ENCODE measurements at regions not wholly inside any gene's neighbourhood (a gene's known extent, or its start where the extent isn't known, plus 50 kb on each side); places are given as distances from the start of the nearest gene placed in this dataset.
A peak's percentile ranks its signal among the peaks of the same experiment; 100 is the strongest.
"Not testable (repeated sequence)": the region's sequence is repeated elsewhere in the genome, so short reads cannot be mapped to it uniquely, and the experiment has no call there.

DNA sequence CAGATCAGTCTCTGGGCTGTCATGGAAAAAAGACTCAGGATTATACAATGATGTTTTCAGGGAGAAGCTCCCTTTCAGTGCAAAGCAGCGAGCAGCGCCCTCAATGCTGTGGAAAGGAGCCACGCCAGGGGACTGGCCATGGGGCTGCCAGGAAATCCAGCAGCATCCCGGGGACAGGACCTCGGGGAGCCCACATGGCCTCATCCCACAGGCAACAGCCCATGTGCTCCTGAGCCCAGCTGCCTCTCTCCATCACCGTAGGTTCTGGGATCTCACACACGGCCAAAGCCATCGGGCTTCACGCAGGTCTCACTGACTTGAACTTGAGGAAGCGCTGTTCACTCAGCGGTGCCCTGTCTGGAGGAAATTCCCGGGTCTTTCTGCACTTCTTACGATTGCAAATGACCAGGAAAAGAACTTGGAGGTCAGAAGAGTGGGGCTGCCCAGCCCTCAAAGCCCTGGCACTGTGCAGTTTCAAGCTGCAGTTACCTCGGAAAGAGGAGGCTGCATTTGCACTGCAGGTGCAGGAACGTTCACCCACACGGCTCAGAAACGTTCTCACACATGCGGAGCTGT lies 125.9 kb upstream of the THBS2 start:
- DNase-seq (ENCODE audit: low read depth in 4 of 4, low spot score in 2 of 4) = no peak

DNA sequence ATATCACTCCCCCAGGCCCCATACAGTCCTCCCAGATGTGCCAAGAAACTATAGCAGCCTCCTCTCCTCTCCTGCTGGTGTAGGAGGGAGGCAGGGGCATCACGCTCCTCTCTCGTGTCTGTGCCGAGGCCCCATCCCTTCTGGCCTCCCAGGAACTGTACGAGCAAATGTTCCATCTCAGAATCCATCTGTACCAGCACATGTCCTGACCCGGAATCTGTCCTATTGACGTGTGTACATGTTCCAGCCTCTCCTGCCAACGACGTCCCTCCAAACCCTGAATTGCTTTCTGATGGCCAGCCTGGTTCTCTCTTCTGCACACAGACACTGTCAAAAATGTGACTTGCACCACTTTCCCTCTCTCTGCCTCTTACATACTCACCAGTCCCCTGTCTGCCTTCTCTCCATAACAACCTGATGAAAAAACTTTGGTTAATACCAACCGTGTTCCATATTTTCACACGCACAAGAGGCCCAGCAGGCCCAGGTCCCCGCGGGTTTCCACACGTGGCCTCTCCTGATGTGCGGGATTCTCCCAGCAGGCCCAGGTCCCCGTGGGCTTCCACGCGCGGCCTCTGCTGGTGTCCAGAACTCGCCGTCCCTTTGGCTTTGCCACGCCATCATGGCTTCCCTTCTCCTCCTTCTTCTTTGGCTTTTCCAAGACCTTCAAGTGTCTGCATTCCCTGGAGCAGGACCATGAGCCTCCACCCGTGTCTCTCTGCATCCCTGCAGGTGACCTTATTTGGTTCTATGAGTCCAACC lies 125.2 kb upstream of the THBS2 start:
- no peak for DNase-seq (ENCODE audit: low read depth in 4 of 4, low spot score in 2 of 4)

DNA sequence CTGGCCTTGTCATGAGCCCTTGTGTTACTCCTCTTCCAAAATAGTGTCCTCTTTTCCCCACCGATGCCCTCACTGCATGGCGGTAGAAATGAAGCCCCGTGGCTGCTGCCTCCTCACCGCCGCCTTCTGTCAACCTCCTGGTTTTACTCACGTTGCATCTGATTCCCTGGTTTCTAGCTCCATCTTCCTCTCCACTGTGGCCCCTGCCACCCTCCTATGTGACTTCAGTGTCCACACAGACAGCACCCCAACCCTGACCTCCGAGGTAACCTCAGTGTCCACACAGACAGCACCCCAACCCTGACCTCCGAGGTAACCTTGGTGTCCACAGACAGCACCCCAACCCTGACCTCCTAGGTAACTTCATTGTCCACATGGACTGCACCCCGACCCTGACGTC lies 122.8 kb upstream of the THBS2 start:
- DNase-seq (ENCODE audit: low read depth in 4 of 4, low spot score in 2 of 4) = no peak

DNA sequence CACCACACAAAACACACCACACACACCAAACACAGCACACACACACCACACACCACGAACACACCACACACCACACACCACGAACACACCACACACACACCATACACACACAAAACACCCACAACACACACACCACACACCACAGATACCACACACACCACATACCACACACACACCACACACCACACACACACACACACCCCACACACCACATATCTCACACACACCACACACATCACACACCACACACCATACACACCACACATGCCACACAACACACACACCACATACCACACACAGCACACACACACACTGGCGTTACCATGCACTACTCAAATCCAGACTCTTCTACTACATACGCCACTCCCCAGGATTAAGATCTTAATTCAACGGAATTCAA lies 118.9 kb upstream of the THBS2 start:
- no peak for DNase-seq (ENCODE audit: low read depth in 4 of 4, low spot score in 2 of 4)

DNA sequence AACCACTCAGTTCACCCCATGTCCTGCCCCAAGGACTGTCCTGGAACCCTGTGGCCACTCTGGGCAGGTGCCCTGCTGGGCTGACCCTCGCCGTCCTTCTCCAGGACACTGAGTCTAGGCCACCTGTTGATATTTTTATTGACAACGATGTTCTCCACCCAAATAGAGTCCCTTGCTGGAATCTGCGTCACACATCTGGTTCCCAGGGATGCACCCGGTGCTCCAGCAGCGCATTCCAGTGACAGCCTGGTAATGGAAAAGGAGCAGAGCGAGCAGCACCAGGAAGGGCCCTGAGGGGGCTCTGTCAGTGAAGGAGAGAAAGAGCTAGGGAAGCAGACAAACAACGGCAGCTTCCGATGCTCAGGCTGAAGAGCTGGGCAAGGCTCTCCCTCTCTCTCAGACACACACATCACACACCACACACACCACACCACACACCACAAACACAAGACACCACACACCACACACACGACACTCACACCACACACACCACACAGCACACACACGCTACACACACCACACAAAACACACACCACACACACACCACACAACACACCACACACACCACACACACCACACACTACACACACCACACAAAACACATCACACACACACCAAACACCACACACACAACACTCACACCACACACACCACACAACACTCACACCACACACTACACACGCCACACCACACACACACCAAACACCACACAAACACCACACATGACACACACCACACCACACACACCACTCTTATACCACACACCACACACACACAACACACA lies 117.9 kb upstream of the THBS2 start:
- DNase-seq (ENCODE audit: low read depth in 4 of 4, low spot score in 2 of 4) = no peak

DNA sequence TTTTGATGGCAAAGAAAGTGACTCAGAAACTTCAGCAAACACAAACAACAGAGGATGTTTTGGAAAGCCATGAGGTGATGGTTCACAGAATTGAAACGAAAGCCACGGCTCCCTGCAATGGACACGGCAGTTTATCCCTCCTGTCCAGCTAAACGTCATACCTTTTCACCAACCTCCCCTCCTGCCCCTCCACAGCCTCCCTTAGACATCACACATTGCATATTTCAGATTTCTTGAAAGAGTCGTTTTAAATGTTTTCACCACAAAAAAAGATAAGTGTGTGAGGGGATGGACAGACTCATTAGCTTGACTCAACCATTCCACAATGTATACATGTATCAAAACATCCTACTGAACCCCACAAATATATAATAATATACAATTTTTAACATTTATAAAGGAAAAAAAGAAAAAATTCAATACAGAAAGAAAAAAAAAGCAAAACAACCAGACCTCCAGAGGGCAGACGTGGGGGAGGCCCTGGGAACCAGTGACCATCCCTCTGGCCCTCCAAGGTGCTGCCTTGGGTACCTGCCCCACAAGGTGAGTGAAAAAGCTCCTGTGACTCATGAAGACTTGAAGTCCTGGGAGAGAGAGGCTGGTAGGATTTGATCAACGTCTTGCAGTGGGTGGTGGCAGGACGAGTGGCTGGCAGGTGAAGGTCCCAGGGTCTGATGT lies 117.2 kb upstream of the THBS2 start:
- no peak for DNase-seq (ENCODE audit: low read depth in 4 of 4, low spot score in 2 of 4)

DNA sequence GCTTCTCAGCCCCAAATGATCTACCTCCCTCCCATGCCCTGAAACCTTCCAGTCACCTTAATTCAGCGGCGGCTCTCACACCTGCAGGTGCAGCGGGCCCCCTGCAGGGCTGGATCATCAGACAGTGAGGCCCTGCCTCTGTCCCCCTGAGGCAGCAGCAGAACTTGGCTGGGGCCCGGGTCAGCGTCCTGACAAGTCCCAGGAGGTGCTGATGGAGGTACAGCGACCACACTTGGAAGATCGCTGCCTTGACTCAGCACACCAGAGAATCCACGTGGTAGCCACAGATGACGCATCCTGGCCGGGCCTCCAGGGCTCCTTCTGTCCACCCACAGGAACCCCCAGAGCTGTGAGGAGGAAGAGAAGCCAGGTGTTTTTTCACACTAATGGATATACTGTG lies 116.4 kb upstream of the THBS2 start:
- no peak for DNase-seq (ENCODE audit: low read depth in 4 of 4, low spot score in 2 of 4)

DNA sequence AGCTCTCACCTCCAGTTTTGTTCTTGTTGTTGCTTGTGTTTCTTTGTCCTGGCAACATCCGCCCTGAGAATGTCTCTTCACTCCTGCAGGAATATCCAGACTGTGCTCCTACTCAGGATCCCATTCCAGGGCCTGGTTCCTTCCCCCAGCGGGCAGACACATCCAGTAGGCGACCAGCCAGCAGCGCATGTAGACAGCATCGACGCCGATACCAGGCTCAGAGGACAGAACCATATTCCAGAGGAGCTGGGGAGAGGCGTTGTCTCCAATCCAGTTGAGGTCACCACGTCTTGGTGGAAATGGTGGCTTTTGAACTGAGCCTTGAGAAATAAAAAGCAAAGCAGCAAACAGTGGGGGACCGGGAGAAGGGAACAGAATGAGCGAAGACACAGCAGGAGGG lies 114.6 kb upstream of the THBS2 start:
- DNase-seq (ENCODE audit: low read depth in 4 of 4, low spot score in 2 of 4) = no peak

DNA sequence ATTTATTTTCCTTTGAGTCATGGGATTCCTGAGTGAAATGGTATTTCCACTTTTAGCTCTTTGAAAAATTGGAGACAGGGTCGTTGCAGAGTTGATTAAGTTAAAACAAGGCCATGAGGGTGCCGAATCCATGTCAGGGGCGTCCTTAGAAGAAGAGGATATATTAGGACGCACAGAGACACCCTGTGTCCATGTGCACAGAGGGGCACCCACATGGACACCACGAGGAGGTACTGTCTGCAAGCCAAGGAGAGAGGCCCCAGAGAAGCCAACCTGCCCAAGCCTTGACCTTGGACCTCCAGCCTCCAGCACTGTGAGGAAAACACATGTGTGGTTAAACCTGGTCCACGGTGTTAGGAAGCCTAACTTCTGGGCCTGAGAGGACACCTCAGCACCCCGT lies 113.9 kb upstream of the THBS2 start:
- DNase-seq (ENCODE audit: low read depth in 4 of 4, low spot score in 2 of 4) = no peak

DNA sequence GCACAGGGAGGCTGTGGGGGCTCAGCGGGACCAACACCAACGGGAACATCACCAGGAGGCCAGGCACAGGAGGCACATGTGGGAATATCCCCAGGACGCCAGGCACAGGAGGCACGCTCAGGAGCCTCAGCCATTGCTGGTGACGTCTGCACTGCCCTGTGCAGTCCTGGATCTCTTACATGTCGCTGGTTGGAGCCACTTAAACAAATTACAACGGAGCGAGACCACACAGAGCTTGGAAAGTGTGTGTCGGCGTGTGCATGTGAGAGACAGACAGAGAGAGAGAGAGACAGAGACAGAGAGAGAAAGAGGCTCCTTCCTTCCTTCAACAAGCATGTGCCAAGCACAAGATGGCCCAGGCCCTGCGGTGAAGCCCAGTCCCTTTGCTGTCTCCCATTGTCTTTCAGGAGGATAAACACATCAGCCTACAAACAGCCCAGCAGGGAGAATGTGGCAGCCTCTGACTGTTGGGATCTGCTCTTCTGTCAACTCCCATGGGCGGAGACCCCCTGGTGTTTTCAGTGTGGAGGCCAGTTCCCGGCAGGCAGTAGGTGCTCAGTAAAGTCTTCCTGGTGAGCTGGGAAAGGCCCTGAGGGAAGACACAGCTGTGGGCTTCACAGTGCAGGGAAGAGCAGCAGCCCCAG lies 112.7 kb upstream of the THBS2 start:
- DNase-seq (ENCODE audit: low read depth in 4 of 4, low spot score in 2 of 4) = no peak

DNA sequence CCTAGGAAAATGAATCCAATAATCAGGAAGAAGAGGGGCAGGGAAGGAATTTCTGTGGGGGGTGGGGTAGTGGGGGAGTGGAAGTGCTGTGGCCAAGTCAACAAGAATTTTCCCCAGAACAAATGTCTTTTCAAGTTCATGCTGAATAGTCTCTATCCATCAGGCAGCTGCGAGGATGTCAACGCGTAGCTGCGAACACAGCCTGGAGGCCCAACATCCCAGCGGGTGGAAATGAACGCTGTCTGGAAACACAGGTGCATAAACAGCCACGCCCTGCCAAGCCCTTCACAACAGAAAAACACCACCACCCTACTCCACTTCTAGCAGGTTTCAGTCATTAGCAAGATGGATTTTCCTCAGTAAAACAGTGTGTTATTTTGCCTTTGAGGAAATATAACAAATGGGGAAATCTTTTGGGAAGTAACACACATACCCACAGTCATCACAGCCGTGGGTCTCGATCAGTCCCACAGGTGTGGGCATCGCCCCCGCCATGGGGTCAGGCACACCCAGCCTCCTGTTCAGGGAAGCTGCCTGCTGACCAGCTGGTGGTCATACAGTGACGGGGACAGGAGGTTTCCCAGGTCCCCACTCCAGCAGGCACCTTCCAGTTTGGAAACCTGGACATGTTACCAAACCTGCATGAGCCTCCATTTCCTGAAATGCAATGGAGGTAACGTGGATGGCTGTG lies 112.1 kb upstream of the THBS2 start:
- no peak for DNase-seq (ENCODE audit: low read depth in 4 of 4, low spot score in 2 of 4)

DNA sequence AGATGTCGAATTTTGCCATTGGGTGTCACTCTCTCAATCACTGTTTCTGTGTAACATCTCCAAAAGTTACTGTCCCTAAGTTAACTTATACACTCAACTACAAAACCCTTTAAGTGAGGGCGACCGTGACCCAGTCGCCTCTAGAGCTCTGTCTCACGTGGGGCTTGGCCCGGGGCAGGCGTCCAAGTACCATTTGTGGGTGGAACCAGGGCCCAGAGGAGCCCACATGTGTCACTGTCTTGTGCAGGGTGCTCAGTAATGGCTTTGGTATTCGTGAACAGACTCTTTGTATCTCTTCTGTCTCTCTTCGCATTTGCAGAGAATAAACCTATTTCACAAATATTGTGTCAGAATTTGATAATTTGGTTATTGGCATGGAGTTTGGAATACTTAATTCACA lies 109.9 kb upstream of the THBS2 start:
- no peak for DNase-seq (ENCODE audit: low read depth in 4 of 4, low spot score in 2 of 4)

DNA sequence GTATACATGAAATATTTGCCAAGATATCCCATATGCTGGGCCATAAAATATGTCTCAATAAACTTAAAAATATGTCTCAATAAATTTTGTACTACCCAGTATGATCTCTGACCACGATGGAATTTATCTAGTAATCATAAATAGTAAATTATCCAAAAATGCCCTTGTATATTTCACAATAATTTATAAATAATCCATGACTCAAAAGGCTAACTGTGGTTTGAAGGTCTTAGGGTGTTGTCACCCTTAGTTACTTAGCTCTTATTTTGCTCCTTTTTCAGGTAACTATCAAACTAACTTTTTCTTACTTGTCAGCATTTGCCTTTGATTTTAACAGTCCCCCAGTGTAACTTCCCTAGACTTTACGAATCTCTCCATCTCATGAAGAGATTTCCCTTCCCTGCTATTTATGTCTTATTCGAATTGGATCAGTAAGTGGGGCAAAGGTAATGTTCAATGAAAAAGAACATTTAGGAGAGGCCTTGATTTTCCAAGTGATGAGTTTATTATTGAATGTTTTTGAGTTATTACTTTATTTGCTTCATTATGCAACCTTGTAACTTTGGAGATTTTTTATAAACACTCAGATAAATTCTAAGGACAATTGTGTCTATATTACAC lies 109.0 kb upstream of the THBS2 start:
- no peak for DNase-seq (ENCODE audit: low read depth in 4 of 4, low spot score in 2 of 4)

DNA sequence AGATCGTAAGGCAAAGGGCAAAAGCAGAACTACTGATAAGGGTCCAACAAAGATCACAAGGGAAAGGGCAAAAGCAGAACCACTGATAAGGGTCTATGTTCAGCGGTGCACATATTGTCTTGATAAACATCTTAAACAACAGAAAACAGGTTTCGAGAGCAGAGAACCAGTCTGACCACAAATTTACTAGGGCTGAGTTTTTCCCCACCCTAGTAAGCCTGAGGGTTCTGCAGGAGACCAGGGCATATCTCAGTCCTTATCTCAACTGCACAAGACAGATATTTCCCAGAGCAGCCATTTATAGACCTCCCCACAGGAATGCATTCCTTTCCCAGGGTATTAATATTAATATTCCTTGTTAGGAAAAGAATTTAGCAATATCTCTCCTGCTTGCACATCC lies 101.4 kb upstream of the THBS2 start:
- not testable (repeated sequence) for DNase-seq (ENCODE audit: low read depth in 4 of 4, low spot score in 2 of 4)

DNA sequence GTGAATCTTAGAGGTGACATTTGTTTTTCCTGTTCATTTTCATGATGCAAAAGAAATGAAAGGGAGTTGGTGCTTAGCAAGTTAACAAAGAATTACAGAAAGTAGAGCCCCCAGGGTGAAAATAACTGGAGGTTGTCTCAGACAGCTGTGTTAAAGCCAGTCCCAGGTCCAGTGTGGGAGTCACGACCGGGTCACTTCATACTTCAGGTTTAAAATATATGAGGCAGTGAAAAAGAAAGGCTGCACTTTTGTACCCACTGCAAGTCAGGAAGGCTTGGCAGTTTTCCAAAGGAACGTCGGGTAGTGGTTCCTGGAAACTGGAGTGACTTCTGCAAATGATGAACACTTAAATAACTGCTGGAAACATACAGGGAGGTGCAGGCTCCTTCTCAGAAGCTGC lies 91.5 kb upstream of the THBS2 start:
- peak in 1 of 4 donors; percentile 37 for DNase-seq (ENCODE audit: low read depth in 4 of 4, low spot score in 2 of 4)

DNA sequence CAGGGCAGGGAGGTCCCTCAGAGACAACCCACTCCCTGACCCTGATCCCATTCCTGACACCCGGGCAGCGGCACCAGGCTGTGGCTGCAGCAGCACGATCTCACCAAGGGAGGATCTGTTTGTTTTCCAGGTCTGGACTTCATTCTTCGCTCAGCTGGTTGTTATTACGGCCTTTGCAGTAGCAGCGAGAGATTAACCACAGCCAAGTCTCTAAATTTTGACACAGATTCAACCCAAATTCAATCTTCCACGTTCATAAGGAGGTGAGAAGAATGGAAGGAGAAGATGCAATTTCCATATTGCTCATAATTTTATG lies 91.1 kb upstream of the THBS2 start:
- DNase-seq (ENCODE audit: low read depth in 4 of 4, low spot score in 2 of 4) = no peak

DNA sequence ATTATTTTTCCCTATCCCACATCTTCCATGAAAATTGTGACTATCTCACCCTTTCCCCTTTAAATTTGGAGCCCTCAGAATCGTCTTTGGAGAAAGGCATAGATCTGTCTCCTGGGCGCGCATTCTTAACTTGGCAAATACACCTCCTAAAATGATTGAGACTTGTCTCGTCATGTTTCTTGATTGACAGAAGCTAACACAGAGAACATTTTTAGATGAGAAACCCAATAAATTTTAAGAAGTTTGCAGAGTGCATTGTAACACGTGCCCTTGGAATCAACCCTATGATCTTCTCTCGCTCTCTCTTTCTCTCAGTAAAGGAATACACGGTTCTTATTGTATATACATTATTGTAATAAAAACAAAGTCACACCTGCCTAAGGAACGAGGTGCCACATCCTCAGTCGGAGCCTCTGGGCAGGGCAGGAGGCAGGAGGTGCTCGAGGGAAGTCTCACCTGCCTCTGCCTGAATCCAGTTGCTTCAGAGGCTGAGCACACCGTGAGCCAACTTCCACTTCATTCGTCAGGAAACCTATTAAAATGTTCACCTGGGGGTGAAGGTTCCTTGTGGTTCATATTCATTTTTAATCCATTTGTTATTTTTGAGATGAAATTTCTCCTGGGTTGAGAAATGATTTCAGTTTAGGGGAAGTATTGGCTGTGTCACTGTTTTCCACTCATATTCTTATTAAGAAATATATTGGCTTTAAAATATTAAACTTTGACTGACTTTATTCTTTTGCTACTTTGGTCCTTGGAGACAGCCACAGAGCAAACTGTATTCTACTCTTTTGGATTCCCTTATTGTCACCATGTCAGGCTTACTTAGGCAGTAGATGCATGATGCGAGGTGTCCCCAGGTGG lies 90.5 kb upstream of the THBS2 start:
- DNase-seq (ENCODE audit: low read depth in 4 of 4, low spot score in 2 of 4) = no peak

DNA sequence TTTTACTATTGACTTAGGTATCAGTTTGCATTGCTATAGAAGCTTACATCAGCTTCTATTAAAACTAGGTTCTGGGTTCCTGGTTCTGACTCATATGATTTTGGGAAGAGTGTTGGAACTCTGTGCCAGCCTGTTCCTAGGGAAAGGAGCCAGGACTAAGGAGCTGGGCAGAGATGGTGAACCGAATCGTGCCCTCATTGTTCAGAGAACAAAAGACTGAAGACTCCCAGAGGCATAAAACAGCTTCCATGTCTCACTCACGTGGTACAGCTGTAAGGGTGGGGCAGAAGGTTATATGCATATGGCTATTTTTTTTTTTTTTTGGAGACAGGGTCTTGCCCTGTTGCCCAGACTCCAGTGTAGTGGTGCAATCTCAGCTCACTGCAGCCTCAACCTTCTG lies 89.1 kb upstream of the THBS2 start:
- DNase-seq (ENCODE audit: low read depth in 4 of 4, low spot score in 2 of 4) = no peak

DNA sequence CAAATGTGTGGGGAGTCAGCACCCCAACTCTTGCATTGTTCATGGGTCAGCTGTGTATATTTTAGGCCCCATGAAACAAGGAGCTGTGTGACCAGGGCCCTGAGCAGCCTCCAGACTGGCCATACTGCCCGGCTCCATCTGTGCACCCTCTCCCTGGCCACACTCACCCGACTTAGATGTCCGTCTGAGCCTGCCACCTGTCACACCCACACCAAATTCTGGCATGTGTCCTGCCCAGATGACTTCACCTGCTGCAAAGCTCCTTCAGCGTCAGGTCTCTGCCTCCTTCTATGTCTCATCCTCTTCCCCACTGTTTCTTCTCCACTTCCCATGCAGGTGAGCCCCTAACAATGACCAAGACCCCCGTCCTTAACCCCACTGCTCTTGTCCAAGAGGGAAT lies 88.1 kb upstream of the THBS2 start:
- DNase-seq (ENCODE audit: low read depth in 4 of 4, low spot score in 2 of 4) = no peak

Measured in left renal cortex interstitium (tissue), 4 donors.